ENCODE measurements at regions not wholly inside any gene's neighbourhood (a gene's known extent, or its start where the extent isn't known, plus 50 kb on each side); places are given as distances from the start of the nearest gene placed in this dataset.
A peak's percentile ranks its signal among the peaks of the same experiment; 100 is the strongest.

DNA sequence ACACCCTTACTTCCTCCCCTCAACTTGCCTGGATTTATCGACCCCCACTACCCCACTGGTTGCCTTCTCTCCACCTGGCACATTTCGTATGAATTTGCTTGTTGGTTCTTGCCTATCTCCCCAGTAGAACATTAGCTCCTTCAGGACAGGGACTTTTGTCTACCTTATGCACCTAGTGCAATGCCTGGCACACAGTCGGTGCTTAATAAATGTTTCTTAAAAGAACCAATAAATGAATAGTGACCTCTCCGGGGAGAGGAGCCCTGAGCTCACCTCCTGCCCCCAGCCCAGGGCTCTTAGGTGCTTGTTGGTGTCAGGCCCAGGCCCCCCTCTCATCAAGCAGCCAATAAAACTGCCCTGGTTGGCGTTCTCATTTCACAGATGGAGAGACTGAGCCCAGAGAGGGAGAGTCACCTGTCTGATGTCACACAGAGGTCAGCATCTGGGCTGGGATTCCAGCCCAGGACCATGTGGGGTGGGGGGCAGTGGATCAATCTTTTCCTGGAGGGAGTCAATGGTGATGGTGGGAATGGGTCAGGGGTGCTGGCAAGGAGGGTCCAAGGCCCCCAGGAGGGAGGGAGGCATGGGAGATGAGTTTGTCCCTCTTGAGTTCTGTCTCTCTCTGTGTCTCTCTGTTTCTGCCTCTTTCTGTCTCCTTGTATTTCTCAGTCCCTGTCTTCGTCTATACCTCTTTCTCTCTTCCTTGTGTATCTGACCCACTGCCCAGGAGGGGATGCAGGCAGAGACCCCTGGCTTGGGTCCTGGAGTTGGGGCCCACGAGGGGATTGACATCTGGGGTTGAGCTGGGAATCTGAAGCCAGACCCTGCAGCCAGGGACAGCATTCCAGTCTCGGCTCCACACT, 89.6 kb downstream of the CEBPB start:
- no peaks in the 10 kb centered on the region for H3K36me3 ChIP-seq
- TF ChIP-seq POLR2AphosphoS5 (IDR thresholded peaks at IDR 0.05), result no peak
- no peak for TF ChIP-seq POLR2A (IDR thresholded peaks at IDR 0.05)
- TF ChIP-seq, protein P1, sequence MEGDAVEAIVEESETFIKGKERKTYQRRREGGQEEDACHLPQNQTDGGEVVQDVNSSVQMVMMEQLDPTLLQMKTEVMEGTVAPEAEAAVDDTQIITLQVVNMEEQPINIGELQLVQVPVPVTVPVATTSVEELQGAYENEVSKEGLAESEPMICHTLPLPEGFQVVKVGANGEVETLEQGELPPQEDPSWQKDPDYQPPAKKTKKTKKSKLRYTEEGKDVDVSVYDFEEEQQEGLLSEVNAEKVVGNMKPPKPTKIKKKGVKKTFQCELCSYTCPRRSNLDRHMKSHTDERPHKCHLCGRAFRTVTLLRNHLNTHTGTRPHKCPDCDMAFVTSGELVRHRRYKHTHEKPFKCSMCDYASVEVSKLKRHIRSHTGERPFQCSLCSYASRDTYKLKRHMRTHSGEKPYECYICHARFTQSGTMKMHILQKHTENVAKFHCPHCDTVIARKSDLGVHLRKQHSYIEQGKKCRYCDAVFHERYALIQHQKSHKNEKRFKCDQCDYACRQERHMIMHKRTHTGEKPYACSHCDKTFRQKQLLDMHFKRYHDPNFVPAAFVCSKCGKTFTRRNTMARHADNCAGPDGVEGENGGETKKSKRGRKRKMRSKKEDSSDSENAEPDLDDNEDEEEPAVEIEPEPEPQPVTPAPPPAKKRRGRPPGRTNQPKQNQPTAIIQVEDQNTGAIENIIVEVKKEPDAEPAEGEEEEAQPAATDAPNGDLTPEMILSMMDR (IDR thresholded peaks at IDR 0.05), result no peak
- H3K9me3 ChIP-seq, result no peaks in the 10 kb centered on the region
- H3K27ac ChIP-seq, result peak overlapping the region in 1 of 2 donors; percentile 30
- H3K27me3 ChIP-seq, result no peaks in the 10 kb centered on the region
- H3K4me1 ChIP-seq, result peaks cover 10 to 26% of the 10 kb centered on the region in 2 donors
- no peak for DNase-seq (ENCODE audit: low spot score in 2 of 2)
- no peak overlapping the region for H3K4me3 ChIP-seq
- intact Hi-C loops (cut with DNase I; ENCODE audit: low total_unique reads), result no loop called here

DNA sequence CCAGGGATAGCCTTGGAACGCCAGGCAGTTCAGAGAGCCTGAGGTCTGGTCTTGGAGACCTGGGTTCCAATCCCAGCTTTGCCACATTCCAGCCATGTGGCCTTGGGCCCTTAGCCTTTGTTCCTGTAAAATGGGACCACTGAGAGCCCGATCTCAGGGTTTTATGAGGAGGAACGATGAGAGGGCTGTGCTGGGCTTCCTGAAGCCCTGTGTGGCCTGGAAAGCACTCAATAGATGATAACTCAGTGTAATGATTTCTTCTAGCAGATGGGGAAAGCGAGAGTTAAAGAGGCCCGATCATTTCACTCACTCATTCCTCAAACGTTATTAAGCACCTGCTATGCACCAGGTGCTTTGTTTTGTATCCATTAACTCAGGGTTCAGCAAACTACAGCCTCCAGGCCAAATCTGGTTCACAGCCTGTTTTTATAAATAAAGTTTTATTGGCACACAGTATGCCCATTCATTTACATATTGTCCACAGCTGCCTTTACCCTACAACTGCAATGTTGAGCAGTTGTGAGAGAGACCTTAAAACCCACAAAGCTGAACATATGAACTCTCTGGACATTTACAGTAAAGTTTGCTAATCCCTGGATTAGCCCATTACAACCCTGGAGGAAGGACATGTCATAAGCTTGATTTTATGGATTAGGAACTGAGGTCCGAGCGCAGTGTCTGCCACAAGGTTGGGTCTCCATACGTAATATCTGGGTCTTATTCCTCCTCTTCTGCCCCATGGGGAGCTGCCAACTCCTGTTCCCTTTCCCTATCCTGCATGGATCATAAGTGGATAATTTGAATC, 90.4 kb downstream of the CEBPB start:
- intact Hi-C loops (cut with DNase I; ENCODE audit: low total_unique reads), result no loop called here
- no peaks in the 10 kb centered on the region for H3K9me3 ChIP-seq
- H3K27ac ChIP-seq, result peak overlapping the region in 1 of 2 donors; percentile 30
- H3K4me3 ChIP-seq, result no peak overlapping the region
- no peaks in the 10 kb centered on the region for H3K36me3 ChIP-seq
- DNase-seq (ENCODE audit: low spot score in 2 of 2), result no peak
- H3K27me3 ChIP-seq, result no peaks in the 10 kb centered on the region
- H3K4me1 ChIP-seq, result peaks cover 17 to 27% of the 10 kb centered on the region in 2 donors
- TF ChIP-seq POLR2A (IDR thresholded peaks at IDR 0.05), result no peak
- TF ChIP-seq POLR2AphosphoS5 (IDR thresholded peaks at IDR 0.05), result no peak
- TF ChIP-seq, protein P1 (IDR thresholded peaks at IDR 0.05), result no peak

DNA sequence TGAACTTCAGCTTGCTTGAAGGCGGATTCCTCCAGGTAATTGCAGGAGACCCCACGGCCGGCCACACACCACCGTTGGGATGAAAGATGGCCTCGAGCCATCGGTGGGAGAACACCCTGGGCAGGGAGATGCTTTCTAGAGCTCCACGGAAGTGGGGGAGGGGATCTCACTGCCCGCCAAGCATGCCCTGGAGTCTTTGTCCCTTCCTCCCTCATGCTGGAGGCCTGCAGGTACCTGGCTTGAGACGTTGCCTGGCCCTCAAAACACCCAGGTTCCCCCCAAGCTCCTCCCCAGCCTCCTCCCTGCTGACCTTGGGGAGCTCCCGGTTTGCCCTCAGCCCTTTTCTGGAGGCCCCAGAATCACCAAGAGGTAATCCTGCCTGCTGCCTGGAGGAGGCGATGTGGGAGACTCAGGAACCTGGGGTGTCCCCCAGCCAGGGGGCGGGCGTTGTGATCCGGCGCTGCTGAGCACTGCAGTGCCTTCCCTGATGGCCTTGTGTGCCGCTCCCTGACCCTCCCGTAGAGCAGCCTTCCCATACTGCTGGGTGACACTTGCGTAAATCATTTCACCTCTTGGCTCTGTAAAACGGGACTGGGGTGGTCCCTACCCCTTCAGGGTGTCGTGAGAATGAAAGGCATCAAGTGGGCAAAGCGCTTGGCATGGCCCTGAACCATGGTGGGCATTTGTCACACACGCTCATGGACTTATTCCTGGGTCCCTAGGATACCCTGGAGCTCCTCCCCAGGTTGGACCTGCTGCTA, 91.4 kb downstream of the CEBPB start:
- H3K4me1 ChIP-seq, result peaks cover 20 to 35% of the 10 kb centered on the region in 2 donors
- H3K9me3 ChIP-seq, result no peaks in the 10 kb centered on the region
- TF ChIP-seq POLR2AphosphoS5 (IDR thresholded peaks at IDR 0.05) (no peak), POLR2A (IDR thresholded peaks at IDR 0.05) (no peak)
- TF ChIP-seq, protein P1 (IDR thresholded peaks at IDR 0.05), result no peak
- H3K36me3 ChIP-seq, result no peaks in the 10 kb centered on the region
- DNase-seq (ENCODE audit: low spot score in 2 of 2), result no peak
- H3K27me3 ChIP-seq, result no peaks in the 10 kb centered on the region
- H3K27ac ChIP-seq, result peak overlapping the region in 1 of 2 donors; percentile 94
- intact Hi-C loops (cut with DNase I; ENCODE audit: low total_unique reads), result no loop called here
- H3K4me3 ChIP-seq, result no peak overlapping the region

DNA sequence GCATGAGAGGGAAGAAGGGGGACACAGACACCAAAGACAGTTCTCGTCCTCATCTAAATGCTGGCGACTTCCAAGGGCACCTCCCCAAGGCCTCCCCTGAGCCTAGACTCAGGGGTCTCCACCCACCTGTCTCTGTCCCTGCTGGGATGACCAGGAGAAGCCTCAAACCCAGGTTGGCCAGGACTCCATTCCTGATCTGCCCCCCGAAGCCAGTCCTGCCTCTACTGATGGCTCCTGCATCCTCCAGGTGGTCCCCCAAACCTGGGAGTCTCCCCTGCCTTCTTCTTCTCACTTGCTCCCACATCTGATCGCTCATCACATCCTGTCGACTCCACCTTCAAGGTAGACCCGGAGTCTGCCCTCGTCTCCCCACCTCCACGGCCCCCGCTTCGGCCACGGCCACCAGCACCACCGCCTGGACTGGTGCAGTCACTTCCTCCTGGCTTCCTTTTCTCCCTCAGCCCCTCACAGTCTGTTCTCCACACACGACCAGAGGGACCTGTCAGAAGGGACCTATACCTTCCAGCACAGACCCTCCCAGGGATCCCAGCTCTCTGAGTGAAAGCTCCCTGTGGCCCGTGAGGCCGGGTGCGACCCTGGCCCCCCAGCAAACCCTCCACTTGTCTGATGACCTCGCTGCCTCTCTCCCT, 92.1 kb downstream of the CEBPB start:
- Histone ChIP-seq H3K36me3 (no peaks in the 10 kb centered on the region), H3K4me1 (peaks cover 20 to 30% of the 10 kb centered on the region in 2 donors), H3K9me3 (no peaks in the 10 kb centered on the region), H3K27ac (peak overlapping the region; percentile 87 to 94), H3K4me3 (no peak overlapping the region), H3K27me3 (no peaks in the 10 kb centered on the region)
- TF ChIP-seq POLR2AphosphoS5 (IDR thresholded peaks at IDR 0.05) (no peak), POLR2A (IDR thresholded peaks at IDR 0.05) (no peak)
- TF ChIP-seq, protein P1 (IDR thresholded peaks at IDR 0.05), result no peak
- DNase-seq (ENCODE audit: low spot score in 2 of 2), result no peak
- intact Hi-C loops (cut with DNase I; ENCODE audit: low total_unique reads), result no loop called here

All from breast epithelium (tissue), 4 donors.